ENCODE measurements at regions not wholly inside any gene's neighbourhood (a gene's known extent, or its start where the extent isn't known, plus 50 kb on each side); places are given as distances from the start of the nearest gene placed in this dataset.
"Not testable (repeated sequence)": the region's sequence is repeated elsewhere in the genome, so short reads cannot be mapped to it uniquely, and the experiment has no call there.

GRCh38 chr7:112959276-112959675 lies 127.4 kb downstream of the GPR85 start:
- no peak overlapping the region for H3K27ac ChIP-seq
- intact Hi-C loops (cut with DNase I) = no loop called here
- no peaks in the 10 kb centered on the region for H3K36me3 ChIP-seq
- H3K4me3 ChIP-seq = no peak overlapping the region
- H3K9me3 ChIP-seq = no peaks in the 10 kb centered on the region
- H3K27me3 ChIP-seq = no peaks in the 10 kb centered on the region
- ATAC-seq (no peak), DNase-seq (no peak)
- no peaks in the 10 kb centered on the region for H3K4me1 ChIP-seq
- no peak for TF ChIP-seq CTCF (IDR thresholded peaks at IDR 0.05)

- H3K4me1 ChIP-seq = no peaks in the 10 kb centered on the region
- no peak for ATAC-seq
- DNase-seq = no peak
- H3K36me3 ChIP-seq = no peaks in the 10 kb centered on the region
- H3K9me3 ChIP-seq = no peaks in the 10 kb centered on the region
- intact Hi-C loops (cut with DNase I) = no loop called here
- TF ChIP-seq CTCF (IDR thresholded peaks at IDR 0.05) = no peak
- no peak overlapping the region for H3K4me3 ChIP-seq
- no peaks in the 10 kb centered on the region for H3K27me3 ChIP-seq
- H3K27ac ChIP-seq = no peak overlapping the region
Measured at GRCh38 chr7:112958775-112959174, 127.9 kb downstream of the GPR85 start.

- intact Hi-C loops (cut with DNase I) = no loop called here
- Histone ChIP-seq H3K36me3 (no peaks in the 10 kb centered on the region), H3K9me3 (no peaks in the 10 kb centered on the region), H3K4me1 (no peaks in the 10 kb centered on the region), H3K27me3 (no peaks in the 10 kb centered on the region), H3K4me3 (no peak overlapping the region), H3K27ac (no peak overlapping the region)
- DNase-seq (peak in 1 of 4 donors; percentile 3), ATAC-seq (no peak)
- no peak for TF ChIP-seq CTCF (IDR thresholded peaks at IDR 0.05)
Measured at GRCh38 chr7:112957901-112958300, 128.7 kb downstream of the GPR85 start.

GRCh38 chr7:112953031-112953430 lies 133.6 kb downstream of the GPR85 start:
- H3K4me1 ChIP-seq; H3K9me3 ChIP-seq; H3K27ac ChIP-seq; H3K27me3 ChIP-seq; H3K36me3 ChIP-seq; DNase-seq; ATAC-seq; H3K4me3 ChIP-seq; intact Hi-C loops (cut with DNase I): not testable (repeated sequence)

GRCh38 chr7:112951070-112951469 lies 135.6 kb downstream of the GPR85 start:
- intact Hi-C loops (cut with DNase I) = no loop called here
- Histone ChIP-seq H3K36me3 (no peaks in the 10 kb centered on the region), H3K27me3 (peaks cover 0 to 9% of the 10 kb centered on the region in 2 donors), H3K9me3 (no peaks in the 10 kb centered on the region), H3K27ac (no peak overlapping the region), H3K4me1 (no peaks in the 10 kb centered on the region), H3K4me3 (no peak overlapping the region)
- no peak for TF ChIP-seq CTCF (IDR thresholded peaks at IDR 0.05)
- no peak for DNase-seq
- no peak for ATAC-seq

GRCh38 chr7:112949682-112950081 lies 136.9 kb downstream of the GPR85 start:
- not testable (repeated sequence) for H3K9me3 ChIP-seq

More at GRCh38 chr7:112949682-112950081, 136.9 kb downstream of the GPR85 start:
- H3K36me3 ChIP-seq; DNase-seq; H3K27me3 ChIP-seq; H3K4me1 ChIP-seq; H3K27ac ChIP-seq; ATAC-seq; intact Hi-C loops (cut with DNase I); H3K4me3 ChIP-seq: not testable (repeated sequence)
